ENCODE measurements at regions not wholly inside any gene's neighbourhood (a gene's known extent, or its start where the extent isn't known, plus 50 kb on each side); places are given as distances from the start of the nearest gene placed in this dataset.

DNA sequence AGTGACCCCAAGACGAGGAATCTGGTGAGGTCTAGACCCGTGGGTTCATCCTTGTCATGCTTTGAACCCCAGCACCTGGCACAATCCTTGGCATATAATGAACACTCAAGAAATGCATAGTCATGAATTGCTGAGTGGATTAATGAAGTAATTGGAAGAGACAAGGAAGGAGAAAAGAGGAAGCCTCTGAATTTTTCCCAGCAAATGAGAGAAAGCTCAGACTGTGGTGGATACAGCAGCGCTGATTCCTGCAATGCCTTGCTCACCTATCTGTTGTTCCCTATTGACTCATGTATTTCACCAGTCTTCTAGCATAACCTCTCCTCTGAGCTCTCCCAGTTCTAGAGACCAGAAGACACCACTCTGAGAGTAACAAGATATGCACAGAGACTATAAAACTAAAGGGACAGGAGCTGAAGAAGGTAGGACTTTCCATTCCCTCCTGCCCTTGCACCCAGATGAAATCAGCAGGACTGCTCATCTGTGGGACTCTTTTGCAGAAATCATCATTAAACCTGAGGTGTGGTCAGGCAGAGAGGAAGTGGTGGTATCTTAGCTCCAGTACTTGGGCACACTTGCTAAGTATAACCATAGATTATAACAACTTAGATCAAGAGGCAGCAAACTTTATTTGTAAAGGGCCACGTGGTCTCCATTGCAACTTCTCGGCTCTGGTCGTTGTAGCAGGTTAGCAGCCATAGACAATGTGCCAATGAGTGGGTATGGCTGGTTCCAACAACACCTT, 102.8 kb downstream of the MAF start:
- peak; percentile 3 for DNase-seq

DNA sequence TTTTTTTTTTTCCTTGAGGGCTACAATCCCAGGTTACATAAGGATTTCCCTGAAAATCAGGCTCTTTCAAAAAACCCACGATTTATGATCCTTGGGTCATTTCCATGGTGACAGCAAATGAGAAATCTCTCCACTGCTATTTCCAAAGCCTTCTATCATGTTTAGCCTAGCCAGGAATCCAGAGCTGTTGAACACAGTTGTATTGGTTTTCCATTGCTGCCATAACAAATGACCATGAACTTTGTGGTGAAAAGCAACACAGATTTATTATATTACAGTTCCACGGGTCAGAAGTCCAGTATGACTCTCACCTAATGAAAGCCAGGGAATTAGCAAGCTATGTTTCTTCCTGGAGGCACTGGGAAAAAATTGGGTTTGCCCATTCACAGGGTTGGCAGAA, 106.6 kb downstream of the MAF start:
- no peak for DNase-seq

DNA sequence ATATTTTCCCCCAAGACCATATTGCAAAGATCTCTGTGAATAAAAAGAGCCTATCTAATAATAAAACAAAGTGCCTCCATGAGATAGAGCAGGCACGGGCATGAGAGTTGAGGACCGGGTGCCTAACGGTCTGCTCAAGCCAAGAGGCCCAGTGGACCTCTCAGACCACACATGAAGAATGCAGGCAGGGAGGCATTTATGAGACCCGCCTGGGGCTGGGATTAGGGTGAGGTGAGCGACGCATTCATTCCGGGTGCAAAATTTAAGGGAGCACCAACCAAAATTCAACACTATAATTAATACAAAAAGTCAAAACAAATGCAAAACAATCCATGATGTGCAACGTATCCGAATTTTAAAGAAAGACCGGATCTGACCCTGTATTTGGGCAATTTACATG, 108.5 kb downstream of the MAF start:
- no peak for DNase-seq

DNA sequence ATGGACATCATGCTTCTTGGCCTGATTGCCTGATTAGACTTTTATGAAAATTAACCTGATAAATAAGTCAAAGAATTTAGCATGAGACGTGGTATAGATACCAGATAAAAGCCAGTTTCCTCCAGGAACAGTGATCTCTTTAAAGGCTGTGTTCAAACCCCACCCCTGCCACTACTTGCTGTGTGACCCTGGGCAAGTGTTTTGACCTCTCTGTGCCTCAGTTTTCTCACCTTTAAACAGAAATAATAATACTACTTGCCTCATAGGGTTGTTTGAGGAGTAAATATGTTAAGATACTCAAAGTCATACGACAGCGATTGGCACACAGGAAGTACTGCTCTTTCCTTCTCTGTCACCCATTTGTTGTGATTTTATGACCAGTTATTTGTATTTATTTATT, 115.5 kb downstream of the MAF start:
- no peak for DNase-seq

DNA sequence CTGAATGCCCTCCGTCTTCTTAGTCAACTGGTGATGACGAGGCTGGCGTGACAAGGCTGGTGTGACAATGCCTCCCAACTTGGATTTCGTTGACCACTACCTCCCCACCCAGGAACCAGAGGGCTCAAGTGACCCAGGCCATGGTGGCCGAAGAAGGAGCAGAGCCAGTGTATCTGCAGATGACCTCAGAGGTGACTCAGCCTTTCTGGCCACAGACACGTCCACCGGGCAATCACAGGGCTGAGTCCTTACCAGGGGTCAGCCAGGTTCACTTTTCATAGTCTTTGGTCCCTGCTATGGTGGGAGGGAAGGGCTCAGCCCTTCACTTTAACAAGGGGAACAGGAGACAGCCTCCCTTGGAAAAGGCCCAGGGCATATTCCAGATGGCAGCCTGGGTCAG, 116.3 kb downstream of the MAF start:
- DNase-seq: no peak

DNA sequence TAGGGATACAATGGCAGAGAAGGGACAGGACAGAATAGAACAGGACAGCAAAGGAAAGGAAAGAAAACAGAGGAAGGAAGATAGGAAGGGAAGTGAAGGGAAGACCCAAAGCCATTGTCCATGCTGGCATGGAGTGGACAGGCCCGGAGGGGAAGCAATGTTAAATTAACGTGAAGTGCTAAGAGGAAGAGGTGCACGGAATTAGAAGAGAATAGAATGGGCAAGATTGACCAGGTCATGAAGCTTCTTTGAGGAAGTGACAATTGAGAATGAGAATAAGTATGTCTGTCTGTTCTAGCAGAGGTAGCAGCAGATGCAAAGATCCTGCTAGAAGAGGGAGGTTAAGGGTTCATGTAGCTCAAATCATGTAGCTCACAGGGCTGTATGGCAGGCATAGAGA, 117.2 kb downstream of the MAF start:
- DNase-seq: no peak

DNA sequence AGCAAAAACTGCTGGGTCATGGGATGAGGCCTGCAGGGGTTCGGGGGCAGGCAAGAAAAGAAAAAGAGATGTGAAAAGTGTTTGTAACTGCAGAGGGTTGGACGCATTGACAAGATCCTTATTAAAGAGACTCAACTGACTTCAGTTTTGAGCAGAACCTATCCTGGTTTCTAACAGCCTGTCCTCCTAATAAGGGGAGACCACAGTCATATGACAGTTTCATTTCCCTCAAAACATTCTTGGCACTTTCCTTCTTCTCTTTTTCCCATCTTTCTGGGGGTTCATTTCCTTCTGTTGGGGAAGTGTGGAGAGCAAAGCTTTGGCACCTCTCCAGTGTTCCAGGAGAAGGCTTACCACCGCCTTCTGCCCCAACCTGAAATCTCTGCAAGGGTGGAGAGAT, 118.5 kb downstream of the MAF start:
- no peak for DNase-seq

DNA sequence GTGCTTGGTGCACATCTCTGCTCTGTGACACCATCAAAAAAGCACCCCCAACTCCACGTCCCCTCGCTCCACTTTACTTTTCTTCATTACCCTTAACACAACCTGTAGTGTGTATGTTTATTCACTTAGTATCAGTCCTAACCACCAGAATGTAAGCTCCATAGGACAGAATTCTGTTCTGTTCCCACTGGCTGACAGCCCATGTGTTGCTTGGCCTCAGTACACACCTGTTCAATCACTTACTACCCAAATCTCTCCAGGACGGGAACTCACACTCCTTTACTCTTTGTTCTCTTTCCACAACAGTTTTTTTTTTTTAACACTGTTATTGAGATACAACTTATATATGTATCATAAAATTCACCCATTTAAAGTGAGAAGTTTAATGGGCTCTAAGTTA, 119.6 kb downstream of the MAF start:
- no peak for DNase-seq

DNA sequence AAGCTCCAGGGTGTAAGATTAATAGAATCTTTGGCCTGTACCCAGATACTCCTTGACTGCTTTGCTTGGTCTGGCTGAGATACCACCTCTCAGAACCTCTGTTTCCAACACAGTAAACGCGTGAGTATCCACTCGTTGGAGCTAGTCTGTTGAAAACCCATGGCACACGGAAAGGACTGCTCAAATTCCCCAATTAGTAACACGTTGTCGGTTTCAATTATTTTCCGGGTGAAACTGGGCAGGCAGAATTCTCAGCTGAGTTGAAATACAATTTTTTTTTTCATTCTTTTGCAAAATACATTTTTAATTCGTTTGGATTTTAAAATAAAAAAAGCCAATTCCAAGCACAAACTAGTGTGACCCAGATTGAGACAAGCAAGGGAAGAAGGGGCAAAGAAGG, 120.5 kb downstream of the MAF start:
- no peak for DNase-seq

DNA sequence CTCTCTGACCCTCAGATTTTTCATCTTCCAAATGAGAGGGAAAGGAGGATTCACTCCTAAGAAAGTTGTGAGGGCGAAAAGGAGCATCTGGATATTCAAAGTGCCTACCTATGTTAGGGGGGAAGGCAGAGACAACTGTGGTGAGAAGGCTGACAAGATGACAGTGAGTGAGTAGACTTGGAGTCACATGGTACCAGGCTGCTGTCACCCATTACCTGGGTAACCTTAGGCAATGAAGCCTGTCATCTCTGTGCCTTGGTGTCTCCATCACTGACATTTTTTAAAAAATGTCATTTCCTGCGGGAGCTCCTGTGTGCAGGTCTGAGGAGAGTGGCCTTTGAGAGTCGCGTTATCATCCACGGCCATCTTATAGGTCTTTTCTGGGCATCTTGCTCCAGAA, 124.0 kb downstream of the MAF start:
- no peak for DNase-seq

DNA sequence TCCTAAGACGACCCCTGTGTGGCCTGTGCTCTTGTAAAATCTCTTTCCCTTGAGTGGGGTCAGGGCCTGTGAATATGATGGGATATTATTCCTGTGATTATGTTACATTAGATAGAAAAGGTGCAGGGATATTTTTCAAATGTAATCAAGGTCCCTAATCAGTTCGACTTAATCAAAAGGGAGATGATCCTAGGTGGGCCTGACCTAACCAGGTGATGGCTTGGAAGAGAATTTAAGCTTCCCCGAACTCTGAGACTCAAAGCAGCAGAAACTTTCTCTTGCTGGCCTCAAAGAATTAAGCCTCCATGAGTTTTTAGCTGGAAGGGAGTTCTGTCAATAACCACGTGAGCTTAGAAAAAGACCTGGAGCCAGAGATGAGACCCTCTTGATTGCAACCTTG, 124.7 kb downstream of the MAF start:
- no peak for DNase-seq

DNA sequence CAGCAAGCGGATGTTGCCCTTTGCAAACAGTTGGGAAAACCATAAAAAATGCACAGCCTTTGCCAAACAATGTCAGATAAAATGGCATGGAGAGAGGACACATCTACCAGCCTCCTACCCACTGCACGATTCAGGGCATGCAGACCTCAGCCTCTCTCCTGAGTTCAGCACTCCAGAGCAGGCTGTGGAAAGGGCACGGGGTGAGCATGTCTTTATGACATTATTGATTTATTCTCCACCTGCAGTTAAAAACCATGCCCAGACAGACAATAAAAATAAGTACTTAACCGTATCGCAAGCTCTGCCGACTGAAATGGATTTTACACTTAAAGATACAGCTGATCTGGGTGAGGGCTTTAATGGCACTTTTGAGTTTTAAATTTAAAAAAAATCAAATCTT, 127.1 kb downstream of the MAF start:
- no peak for DNase-seq

DNA sequence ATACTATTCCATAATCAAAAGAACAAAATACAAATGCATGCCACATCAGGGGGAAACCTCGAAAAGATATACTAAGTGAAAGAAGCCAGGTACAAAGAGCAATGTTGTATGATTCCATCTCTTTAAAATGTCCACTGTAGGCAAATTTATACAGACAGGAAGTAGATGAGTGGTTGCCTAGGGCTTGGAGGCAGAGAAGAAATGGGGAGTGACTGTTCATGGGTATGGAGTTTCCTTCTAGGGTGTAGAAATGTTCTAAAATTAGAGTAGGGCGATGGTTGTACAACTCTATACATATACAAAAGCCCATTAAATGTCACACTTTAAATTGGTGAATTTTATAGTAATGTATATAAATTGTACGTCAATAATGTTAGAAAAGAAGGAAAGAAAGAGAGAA, 128.1 kb downstream of the MAF start:
- DNase-seq: no peak

DNA sequence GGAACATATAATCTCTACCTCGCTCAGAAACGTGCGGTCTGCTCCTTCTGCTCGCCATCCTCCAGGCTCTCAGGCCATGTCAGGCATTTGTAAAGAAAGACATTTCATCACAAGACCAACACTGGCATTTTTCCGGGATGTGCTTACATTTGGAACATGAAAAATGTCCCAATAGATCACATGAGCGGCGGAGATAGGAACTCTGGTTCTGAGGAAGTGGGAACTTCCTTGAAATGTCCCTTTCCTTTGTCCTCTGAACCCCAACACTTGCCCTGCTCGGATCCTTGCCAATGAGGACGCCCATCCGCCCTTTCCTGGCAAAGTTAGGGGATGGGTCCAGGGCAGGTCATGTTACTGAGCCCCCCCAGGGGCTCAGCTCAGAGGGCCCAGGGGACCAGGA, 130.5 kb downstream of the MAF start:
- no peak for DNase-seq

DNA sequence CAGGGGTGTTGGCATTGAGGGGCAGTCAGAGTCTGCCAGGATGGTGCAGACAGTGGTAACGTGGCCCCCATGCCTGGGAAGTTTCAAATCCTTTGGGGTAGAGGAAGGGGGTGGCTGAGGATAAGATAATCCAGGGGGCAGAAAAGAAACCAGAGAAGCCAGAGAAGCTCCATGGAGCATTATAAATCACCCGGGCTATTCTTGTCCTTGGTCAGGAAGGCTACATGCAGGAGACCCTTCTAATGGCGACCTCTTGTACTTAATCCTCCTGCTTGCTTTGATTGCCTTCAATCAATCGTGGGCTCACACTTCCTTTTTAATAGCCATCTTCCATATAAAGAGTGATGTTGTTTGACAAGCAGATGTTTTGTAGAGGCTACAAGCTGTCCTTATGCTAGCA, 131.9 kb downstream of the MAF start:
- no peak for DNase-seq

DNA sequence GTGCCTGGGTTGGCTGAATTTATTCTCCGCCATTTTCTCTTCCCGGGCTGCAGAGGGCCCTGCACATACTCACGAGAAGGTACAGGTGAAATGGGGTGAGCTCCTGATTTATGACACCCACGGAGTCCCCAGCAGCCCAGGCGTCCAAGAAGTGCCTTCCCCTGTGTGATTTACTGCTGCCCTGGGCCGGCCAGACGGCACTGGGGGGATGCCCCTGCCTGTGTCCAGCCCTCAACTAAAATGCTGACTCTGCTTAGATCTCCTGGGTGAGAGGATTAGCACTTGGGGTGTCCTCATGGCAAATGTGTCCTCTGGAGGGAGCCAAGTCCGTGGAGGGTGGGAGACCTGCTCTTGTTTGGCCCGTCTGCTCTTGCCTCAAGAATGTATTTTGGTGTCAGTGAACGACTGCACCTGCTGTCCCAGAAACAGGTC, 132.4 kb downstream of the MAF start:
- no peak for DNase-seq

DNA sequence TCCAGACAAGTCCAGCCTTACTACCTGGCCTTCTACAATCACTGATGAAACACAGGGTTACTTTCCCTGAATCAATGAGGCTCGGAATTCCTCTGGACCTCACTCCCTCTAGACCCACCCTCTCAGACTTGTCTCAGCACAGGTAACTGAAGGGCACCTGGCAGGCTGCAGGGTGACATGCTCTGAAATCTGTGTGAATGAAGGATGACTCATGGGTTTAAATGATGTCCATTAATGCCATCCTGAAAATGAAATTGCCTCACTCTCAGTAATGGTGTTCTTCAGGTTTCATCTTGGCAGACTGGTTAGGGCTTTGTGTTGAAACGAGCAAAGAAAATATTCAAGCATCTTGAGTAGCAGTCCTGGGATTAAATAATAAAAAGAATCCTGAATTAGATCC, 134.4 kb downstream of the MAF start:
- DNase-seq: no peak

DNA sequence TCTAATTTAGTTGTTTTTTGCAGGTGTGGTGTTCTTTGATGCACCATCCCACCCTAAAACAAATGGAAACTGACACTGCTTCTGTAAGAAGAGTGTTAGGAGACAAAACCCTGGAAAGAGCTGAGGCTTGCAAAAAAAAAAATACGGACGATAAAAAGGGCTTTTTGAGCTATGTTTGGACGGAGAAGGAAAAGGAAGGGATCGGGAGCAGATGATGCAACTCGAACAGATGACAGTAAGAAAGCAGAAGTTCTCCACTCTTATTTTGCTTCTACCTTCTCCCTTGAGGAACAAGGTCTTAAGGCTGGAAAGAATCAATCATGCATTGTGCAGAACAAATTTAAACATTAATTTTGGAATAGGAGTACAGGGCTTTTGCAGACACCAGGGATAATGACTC, 136.7 kb downstream of the MAF start:
- no peak for DNase-seq

DNA sequence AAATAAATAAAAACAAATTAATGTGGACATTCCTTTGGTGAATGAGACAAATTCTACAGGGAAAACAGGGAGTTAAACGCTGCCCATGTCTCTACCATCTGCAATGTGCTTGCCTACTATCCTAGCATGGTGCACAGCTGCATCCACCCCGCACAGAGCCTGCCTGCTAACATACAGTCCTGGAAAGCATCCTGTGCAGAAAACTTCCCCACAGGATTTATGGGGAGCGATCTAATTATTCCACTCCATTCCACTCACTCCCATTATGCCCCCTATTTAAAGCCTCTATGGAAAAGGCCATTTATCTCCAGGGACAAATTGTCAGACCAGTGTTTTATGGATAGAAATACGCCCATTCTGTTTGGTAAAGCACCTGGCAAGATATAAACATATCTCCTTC, 144.5 kb downstream of the MAF start:
- no peak for DNase-seq

DNA sequence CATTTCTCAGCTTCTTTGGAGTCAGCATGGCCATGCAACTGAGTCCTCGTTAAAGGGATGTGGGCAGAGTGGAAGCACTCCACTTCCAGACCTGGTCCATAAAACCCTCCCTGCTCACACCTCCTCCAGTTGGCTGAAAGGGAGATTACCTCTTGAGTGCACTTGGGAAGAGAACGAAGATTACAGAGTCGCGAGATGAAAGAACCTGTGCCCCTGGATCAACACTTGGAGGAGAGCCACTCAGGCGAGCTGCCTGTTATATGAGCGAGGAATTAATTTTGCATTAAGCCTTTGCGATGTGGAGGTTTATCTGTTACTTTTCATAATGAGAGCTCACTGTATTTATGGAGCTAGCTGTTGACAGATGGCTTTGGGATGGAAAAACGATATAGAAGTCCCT, 147.9 kb downstream of the MAF start:
- DNase-seq: no peak

DNA sequence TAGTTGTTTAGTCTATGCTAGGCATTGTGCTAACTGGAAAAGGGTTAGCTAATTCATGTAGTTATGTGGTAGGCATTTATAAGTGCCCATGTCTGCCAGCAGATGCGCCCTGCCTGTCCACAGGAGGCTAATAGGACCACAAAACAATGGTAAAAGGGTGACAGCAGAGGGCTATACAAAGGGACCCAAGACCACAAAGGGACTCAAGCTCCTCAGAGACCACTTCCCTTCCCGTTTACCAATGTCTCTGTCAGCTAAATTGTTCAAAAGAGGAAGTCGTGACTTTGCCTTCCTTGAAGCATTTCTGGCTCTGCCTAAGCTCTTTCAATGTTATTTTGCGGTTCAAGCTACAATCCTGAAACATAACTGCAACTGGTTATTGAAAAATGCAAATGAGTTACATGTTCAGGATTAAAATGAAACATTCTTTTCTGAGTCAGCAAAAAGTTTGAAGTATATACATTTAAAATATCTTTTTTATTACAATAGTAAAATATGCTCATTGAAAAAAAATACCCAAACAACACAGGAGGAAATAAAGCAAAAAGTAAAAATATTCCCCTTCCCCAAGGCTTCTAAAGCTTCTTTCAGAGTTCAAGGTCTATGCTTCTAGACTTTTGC, 149.2 kb downstream of the MAF start:
- DNase-seq: peak; percentile 68

DNA sequence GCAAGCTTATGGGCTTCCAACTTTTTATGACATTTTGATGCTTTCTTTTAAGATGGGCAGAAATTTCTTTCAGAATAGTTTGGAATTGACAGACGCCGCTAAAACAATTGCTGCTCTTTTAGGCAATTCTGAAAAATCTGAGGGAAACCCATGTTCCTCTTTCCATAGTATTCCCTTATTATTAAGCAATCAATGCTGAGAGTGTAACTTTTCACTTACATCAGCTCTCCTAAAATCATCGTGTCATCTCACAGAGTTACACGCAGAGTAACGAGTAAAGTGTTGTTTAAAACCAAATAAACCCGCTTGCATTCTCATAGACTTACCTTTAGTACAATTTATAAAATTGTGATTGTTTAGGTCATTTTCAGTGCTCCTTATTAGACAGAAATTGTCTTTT, 150.6 kb downstream of the MAF start:
- DNase-seq: no peak

DNA sequence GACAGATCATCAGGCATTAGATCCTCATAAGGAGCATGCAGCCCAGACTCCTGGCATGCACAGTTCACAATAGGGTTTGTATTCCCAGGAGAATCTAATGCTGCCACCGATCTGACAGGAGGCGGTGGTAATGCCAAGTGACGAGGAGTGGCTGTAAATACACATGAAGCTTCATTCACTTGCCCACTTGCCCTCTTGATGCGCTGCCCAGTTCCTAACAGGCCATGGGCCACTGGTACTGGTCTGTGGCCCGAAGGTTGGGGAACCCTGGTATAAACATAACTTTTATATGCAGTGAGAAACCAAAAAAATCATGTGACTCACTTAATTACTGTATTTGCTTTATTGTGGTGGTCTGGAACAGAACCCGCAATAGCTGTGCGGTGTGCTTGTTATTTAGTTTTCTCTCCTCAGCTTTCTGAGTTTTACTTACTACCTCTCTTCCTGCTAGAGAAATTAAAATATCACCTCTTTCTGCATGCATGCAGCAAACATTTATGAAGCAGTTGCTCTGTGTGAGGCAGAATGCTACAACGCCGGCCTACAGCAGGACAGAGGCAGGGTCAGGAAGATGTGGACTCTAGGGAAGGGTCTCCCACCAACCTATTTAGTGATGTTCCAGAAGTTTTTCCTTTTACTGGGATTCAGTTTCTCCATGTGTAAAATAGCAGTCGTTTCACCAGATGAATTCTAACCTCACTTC, 151.3 kb downstream of the MAF start:
- no peak for DNase-seq

DNA sequence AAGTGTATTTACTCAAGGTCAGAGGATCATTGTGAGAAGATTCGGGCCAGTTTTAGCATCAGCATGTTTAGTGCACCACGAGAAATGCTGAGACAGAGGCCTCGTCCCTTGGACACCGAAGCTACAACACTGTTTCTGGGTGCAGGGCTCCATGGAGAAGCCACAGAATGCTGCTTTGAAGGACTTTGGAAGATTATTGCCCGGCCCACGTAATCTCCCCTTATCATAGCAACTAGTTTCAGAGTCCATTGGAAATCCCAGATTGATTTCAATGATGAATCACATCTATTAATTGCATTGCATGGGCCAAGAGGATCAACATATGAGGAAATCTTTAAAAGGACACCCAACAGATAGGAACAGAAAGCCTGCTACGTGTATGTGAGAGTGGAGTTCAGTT, 156.0 kb downstream of the MAF start:
- no peak for DNase-seq

DNA sequence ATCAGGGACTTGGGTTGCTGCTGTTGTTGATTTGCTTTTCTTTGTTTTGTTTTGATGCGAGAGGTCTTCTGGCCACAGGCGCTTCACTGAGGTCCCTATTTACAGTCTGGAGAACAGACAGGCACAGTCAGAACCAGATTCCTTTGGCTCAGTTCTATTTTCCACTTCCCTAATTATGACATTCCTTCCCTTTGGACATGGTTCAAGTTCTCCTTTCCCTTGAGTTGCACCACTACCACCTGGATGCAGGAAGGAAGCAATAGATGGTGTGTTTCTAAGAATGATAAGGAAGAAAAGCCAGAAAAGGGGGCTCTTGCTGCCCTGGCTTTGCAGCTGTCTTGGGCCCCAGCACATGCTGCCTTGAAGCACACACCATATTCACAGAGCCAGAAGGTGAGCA, 160.6 kb downstream of the MAF start:
- no peak for DNase-seq

Data from activated CD4-positive, alpha-beta T cell treated with anti-CD3 and anti-CD28 coated beads, Interleukin-10, Interleukin-2, amounts not matched to agents 100 ng/mL and 50 ng/mL, durations not matched to agents 16 hours and 8 hours (primary cell).